ENCODE measurements at regions not wholly inside any gene's neighbourhood (a gene's known extent, or its start where the extent isn't known, plus 50 kb on each side); places are given as distances from the start of the nearest gene placed in this dataset.

DNA sequence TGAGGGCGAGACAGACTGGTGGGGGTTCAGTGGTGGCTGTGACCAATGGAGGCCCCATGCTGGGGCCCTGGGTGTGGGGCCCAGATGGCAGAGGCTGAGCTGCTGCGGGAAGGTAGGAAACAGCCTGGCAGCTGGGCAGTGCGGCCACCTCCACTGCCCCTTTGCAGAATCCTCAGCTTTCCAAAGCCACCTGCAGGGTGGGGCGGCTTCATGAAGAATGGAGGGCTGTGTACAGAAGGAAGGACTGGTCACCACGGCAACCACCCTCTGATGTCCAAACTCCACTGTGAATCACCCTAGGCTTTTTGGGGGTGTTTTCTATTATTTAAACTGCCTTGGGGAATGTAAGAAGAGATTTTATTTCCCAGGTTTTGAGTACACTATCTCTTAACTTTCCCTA lies 166.3 kb upstream of the NAV2 start:
- TF ChIP-seq, protein P1, sequence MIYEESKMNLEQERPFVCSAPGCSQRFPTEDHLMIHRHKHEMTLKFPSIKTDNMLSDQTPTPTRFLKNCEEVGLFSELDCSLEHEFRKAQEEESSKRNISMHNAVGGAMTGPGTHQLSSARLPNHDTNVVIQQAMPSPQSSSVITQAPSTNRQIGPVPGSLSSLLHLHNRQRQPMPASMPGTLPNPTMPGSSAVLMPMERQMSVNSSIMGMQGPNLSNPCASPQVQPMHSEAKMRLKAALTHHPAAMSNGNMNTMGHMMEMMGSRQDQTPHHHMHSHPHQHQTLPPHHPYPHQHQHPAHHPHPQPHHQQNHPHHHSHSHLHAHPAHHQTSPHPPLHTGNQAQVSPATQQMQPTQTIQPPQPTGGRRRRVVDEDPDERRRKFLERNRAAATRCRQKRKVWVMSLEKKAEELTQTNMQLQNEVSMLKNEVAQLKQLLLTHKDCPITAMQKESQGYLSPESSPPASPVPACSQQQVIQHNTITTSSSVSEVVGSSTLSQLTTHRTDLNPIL (CRISPR knock-in tag; IDR thresholded peaks at IDR 0.05; ENCODE audit: low read depth), result no peak
- TF ChIP-seq ARNTL (CRISPR knock-in tag; IDR thresholded peaks at IDR 0.05; ENCODE audit: borderline replicate concordance, low read depth), result no peak
- TF ChIP-seq, protein P2, sequence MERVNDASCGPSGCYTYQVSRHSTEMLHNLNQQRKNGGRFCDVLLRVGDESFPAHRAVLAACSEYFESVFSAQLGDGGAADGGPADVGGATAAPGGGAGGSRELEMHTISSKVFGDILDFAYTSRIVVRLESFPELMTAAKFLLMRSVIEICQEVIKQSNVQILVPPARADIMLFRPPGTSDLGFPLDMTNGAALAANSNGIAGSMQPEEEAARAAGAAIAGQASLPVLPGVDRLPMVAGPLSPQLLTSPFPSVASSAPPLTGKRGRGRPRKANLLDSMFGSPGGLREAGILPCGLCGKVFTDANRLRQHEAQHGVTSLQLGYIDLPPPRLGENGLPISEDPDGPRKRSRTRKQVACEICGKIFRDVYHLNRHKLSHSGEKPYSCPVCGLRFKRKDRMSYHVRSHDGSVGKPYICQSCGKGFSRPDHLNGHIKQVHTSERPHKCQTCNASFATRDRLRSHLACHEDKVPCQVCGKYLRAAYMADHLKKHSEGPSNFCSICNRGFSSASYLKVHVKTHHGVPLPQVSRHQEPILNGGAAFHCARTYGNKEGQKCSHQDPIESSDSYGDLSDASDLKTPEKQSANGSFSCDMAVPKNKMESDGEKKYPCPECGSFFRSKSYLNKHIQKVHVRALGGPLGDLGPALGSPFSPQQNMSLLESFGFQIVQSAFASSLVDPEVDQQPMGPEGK (CRISPR knock-in tag; IDR thresholded peaks at IDR 0.05; ENCODE audit: borderline replicate concordance), result no peak
